ENCODE measurements at regions not wholly inside any gene's neighbourhood (a gene's known extent, or its start where the extent isn't known, plus 50 kb on each side); places are given as distances from the start of the nearest gene placed in this dataset.
A peak's percentile ranks its signal among the peaks of the same experiment; 100 is the strongest.

DNA sequence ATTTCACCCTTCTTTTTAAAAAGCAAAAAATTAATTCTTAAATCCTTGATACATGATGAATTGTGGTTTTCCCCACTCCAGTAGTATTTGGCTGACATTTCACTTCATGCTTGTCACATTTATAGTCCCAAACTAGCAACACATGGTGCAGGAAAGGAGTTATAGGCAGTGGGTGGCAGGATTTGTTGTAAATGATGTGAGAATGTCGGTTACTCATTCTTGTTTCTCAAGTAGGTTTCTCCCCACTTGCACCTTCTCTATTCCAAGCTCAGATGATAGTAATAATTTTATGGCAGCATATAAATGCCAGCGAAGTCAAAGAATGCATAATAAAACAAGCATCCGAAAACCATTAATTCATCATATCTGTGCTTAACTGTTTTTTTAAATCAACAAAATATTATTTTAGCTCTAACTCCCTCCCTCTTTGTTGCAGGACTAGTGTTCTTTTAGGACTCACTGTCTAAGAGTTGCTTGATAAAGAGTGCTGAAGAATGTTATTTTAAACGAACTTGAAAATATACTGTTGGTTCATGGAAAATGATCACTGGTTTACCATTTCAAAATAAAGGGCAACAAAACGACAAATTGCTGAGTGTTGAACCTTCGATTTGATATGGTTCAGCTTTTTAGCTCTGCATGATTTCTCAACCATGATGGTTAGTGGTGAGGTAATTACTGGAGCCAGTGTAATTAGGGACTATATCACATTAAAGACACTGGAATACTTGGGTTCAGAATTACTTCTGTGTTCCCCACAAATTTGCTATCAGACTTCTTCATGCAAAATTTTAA is 88.1 kb upstream of the ADAMTSL1 start:
- no peaks in the 10 kb centered on the region for H3K9me1 ChIP-seq (ENCODE audit: insufficient read depth, low read length)
- no peak overlapping the region for H3K14ac ChIP-seq (replicated peaks; ENCODE audit: low read depth, low read length)
- no peak overlapping the region for H4K8ac ChIP-seq (ENCODE audit: low read depth in 2 of 2, low read length in 2 of 2)
- no peak overlapping the region for H2AFZ ChIP-seq (replicated peaks; ENCODE audit: low read length, poor library complexity)
- H4K20me1 ChIP-seq (ENCODE audit: insufficient read depth, low read length): no peaks in the 10 kb centered on the region
- H3K27ac ChIP-seq (ENCODE audit: insufficient read depth, low read length): no peak overlapping the region
- peak; percentile 23 for DNase-seq
- no peaks in the 10 kb centered on the region for H3K79me1 ChIP-seq (ENCODE audit: low read depth in 1 of 2, low read length in 2 of 2)
- no peak overlapping the region; the same call in 1 of the 2 replicates for H3K4me2 ChIP-seq (ENCODE audit: low read depth, low read length)
- H2BK20ac ChIP-seq (ENCODE audit: low read depth, low read length): no peak overlapping the region
- H3K9me3 ChIP-seq (ENCODE audit: control insufficient read depth, insufficient read depth, low read length): no peaks in the 10 kb centered on the region
- intact Hi-C loops (cut with micrococcal nuclease): no loop called here
- ChIA-PET CTCF (no interaction called here), POLR2A (ENCODE audit: unreplicated experiment) (no interaction called here)
- no peak overlapping the region for H2AK5ac ChIP-seq (ENCODE audit: low read depth, low read length)
- TF ChIP-seq, protein P1, sequence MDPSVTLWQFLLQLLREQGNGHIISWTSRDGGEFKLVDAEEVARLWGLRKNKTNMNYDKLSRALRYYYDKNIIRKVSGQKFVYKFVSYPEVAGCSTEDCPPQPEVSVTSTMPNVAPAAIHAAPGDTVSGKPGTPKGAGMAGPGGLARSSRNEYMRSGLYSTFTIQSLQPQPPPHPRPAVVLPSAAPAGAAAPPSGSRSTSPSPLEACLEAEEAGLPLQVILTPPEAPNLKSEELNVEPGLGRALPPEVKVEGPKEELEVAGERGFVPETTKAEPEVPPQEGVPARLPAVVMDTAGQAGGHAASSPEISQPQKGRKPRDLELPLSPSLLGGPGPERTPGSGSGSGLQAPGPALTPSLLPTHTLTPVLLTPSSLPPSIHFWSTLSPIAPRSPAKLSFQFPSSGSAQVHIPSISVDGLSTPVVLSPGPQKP (IDR thresholded peaks at IDR 0.05; ENCODE audit: borderline replicate concordance, low read depth, low read length): no peak
- TF ChIP-seq SMC3 (IDR thresholded peaks at IDR 0.05; ENCODE audit: low read depth, low read length): no peak
- no peak for TF ChIP-seq FOS (IDR thresholded peaks at IDR 0.05; ENCODE audit: low read depth, low read length)
- no peak for TF ChIP-seq MXI1 (IDR thresholded peaks at IDR 0.05; ENCODE audit: borderline replicate concordance, low read depth, low read length)
- no peak for TF ChIP-seq CEBPB (IDR thresholded peaks at IDR 0.05; ENCODE audit: low read depth, low read length)
- no peak for TF ChIP-seq BHLHE40 (IDR thresholded peaks at IDR 0.05; ENCODE audit: low read depth, low read length)
- TF ChIP-seq RCOR1 (IDR thresholded peaks at IDR 0.05; ENCODE audit: insufficient replicate concordance, low read length): no peak
- TF ChIP-seq CHD1 (IDR thresholded peaks at IDR 0.05; ENCODE audit: low read depth, low read length): no peak
- TF ChIP-seq RFX5 (IDR thresholded peaks at IDR 0.05; ENCODE audit: low read depth, low read length): no peak
- TF ChIP-seq RAD21 (IDR thresholded peaks at IDR 0.05; ENCODE audit: low read length): no peak
- TF ChIP-seq MAFK (IDR thresholded peaks at IDR 0.05; ENCODE audit: low read depth, low read length): no peak
- no peak for TF ChIP-seq MAZ (IDR thresholded peaks at IDR 0.05; ENCODE audit: borderline replicate concordance, low read depth, low read length)
- TF ChIP-seq, protein P2, sequence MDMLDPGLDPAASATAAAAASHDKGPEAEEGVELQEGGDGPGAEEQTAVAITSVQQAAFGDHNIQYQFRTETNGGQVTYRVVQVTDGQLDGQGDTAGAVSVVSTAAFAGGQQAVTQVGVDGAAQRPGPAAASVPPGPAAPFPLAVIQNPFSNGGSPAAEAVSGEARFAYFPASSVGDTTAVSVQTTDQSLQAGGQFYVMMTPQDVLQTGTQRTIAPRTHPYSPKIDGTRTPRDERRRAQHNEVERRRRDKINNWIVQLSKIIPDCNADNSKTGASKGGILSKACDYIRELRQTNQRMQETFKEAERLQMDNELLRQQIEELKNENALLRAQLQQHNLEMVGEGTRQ (IDR thresholded peaks at IDR 0.05; ENCODE audit: low read depth, low read length): no peak
- TF ChIP-seq NFE2L2 (IDR thresholded peaks at IDR 0.05; ENCODE audit: low read depth, low read length): no peak
- TF ChIP-seq, protein P3, sequence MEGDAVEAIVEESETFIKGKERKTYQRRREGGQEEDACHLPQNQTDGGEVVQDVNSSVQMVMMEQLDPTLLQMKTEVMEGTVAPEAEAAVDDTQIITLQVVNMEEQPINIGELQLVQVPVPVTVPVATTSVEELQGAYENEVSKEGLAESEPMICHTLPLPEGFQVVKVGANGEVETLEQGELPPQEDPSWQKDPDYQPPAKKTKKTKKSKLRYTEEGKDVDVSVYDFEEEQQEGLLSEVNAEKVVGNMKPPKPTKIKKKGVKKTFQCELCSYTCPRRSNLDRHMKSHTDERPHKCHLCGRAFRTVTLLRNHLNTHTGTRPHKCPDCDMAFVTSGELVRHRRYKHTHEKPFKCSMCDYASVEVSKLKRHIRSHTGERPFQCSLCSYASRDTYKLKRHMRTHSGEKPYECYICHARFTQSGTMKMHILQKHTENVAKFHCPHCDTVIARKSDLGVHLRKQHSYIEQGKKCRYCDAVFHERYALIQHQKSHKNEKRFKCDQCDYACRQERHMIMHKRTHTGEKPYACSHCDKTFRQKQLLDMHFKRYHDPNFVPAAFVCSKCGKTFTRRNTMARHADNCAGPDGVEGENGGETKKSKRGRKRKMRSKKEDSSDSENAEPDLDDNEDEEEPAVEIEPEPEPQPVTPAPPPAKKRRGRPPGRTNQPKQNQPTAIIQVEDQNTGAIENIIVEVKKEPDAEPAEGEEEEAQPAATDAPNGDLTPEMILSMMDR (conservative IDR thresholded peaks at IDR 0.05; ENCODE audit: low read depth, low read length): no peak
- TF ChIP-seq POLR2A (IDR thresholded peaks at IDR 0.05; ENCODE audit: low read depth, low read length): no peak
- H3K9ac ChIP-seq (ENCODE audit: low read depth, low read length): no peak overlapping the region
- no peak overlapping the region for H3K23ac ChIP-seq (ENCODE audit: low read depth, low read length)
- H2AK9ac ChIP-seq (replicated peaks; ENCODE audit: low read depth, low read length, poor library complexity): no peak overlapping the region
- H3K4me1 ChIP-seq (ENCODE audit: control insufficient read depth, insufficient read depth, low read length): no peaks in the 10 kb centered on the region
- dilution Hi-C loops (cut with HindIII; ENCODE audit: low sequenced_read_pairs, unreplicated experiment): no loop called here
- WGBS, 2 experiments (ENCODE audit: extremely low coverage in 2 of 2, insufficient read length in 1 of 2): 0% methylated on average over 1 of the region's 6 CpGs; no CpG with 5 or more reads in 1 of the 2 experiments
- no TSS peak for BruUV-seq (replicated peaks)
- no peak overlapping the region for H3K4ac ChIP-seq (ENCODE audit: low read depth, low read length)
- H2BK120ac ChIP-seq (ENCODE audit: low read depth, low read length): no peak overlapping the region
- no peak overlapping the region for H3K4me3 ChIP-seq (ENCODE audit: insufficient read depth, low read depth, low read length)
- no peak overlapping the region for H4K5ac ChIP-seq (ENCODE audit: low read depth, low read length)
- in situ Hi-C loops (cut with MboI; ENCODE audit: low sequenced_read_pairs): no loop called here
- no peaks in the 10 kb centered on the region for H3K27me3 ChIP-seq (ENCODE audit: control insufficient read depth, insufficient read depth, low read length)
- no peak for ATAC-seq (ENCODE audit: low read depth)
- no peak overlapping the region for H2BK5ac ChIP-seq (ENCODE audit: low read depth, low read length, poor library complexity, severe bottlenecking)
- H4K91ac ChIP-seq (ENCODE audit: insufficient read depth, low read depth, low read length): no peak overlapping the region
- no peaks in the 10 kb centered on the region for H3K36me3 ChIP-seq (ENCODE audit: control insufficient read depth, insufficient read depth, low read length)
- no peak overlapping the region for H3K56ac ChIP-seq (ENCODE audit: extremely low read depth, insufficient read depth, low read length)
- H2BK15ac ChIP-seq (ENCODE audit: low read depth, low read length): no peak overlapping the region
- H3K18ac ChIP-seq (ENCODE audit: low read depth, low read length): no peak overlapping the region
